ENCODE measurements at regions not wholly inside any gene's neighbourhood (a gene's known extent, or its start where the extent isn't known, plus 50 kb on each side); places are given as distances from the start of the nearest gene placed in this dataset.

DNA sequence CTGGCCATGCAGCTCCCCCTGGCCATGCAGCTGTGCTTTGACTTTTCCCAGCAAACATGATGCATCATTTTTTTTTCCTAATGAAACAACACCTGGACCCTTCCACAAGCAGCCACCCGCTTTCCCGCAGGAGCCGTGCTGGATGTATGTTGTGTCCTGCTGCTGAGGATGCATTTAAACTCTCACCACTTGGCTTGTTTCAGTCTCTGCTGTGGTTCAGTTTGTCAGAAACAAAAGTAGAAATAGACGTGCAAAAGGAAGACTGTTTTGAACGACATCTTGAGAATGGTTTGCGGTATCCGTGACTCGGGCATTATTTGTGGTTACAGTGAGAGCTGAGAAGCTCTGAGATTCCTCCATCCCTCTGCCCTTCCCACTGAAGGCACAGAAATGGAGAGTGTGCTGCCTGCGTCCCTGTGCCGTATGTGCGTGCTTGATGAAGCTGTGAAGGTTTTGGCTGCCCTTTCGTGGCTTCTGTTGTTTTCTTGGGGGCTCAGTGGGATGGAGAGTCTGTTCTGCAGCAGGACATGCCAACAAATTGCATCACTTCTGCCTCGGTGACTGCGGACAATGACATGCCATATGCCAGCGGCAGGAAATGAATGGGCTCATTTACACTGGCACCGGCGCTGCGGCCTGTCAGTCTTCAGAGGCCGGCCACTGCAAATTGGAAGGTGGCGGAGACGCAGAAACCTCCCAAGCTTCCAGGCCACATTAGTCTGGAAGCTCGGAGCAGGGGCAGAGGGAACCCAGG is 417.7 kb upstream of the SALL3 start:
- TF ChIP-seq, protein P1, sequence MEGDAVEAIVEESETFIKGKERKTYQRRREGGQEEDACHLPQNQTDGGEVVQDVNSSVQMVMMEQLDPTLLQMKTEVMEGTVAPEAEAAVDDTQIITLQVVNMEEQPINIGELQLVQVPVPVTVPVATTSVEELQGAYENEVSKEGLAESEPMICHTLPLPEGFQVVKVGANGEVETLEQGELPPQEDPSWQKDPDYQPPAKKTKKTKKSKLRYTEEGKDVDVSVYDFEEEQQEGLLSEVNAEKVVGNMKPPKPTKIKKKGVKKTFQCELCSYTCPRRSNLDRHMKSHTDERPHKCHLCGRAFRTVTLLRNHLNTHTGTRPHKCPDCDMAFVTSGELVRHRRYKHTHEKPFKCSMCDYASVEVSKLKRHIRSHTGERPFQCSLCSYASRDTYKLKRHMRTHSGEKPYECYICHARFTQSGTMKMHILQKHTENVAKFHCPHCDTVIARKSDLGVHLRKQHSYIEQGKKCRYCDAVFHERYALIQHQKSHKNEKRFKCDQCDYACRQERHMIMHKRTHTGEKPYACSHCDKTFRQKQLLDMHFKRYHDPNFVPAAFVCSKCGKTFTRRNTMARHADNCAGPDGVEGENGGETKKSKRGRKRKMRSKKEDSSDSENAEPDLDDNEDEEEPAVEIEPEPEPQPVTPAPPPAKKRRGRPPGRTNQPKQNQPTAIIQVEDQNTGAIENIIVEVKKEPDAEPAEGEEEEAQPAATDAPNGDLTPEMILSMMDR (IDR thresholded peaks at IDR 0.05; ENCODE audit: low read depth, low read length), result no peak
- no peak for DNase-seq (ENCODE audit: extremely low read depth, low read depth)

DNA sequence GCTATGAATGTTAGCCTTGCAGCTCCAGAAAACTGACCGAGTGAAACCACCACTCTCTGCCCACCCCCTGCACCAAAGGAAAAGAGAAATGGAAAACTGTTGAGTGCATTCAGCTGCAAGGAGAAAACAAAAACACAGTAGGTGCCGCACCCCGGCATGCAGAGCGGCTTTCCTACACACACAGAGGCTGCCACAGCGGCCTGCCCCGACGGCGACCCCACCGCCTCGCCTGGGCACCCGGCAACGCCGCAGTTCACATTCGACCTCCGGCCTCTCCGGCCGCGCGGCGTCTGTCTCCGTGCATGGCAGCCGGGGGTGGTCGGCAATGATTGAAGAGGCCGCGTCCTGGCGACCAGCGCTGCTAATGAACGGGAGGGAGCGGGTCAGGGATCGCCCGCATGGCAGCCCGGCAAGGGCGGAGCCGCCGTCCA is 417.1 kb upstream of the SALL3 start:
- no peak for DNase-seq (ENCODE audit: extremely low read depth, low read depth)
- TF ChIP-seq, protein P1 (IDR thresholded peaks at IDR 0.05; ENCODE audit: low read depth, low read length), result no peak

DNA sequence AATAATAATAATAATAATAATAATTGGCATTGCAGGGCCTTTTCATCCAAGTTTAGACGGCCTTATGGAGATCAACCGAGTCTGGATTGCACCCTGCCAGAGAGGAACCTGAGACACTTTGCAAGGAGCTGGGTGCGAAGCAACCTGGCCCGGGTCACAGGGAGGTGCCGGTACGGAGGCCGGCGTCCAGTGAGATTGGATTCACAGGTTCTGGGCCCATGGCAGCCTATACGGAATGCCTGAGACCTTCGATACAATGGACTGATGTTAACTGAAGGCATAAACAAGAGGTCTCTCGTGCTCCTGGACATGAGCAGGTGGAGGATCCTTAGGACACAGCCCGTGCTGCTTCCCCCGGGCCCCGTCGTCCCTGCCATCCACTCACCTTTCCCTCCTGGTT is 416.5 kb upstream of the SALL3 start:
- no peak for DNase-seq (ENCODE audit: extremely low read depth, low read depth)
- TF ChIP-seq, protein P1 (IDR thresholded peaks at IDR 0.05; ENCODE audit: low read depth, low read length), result no peak

DNA sequence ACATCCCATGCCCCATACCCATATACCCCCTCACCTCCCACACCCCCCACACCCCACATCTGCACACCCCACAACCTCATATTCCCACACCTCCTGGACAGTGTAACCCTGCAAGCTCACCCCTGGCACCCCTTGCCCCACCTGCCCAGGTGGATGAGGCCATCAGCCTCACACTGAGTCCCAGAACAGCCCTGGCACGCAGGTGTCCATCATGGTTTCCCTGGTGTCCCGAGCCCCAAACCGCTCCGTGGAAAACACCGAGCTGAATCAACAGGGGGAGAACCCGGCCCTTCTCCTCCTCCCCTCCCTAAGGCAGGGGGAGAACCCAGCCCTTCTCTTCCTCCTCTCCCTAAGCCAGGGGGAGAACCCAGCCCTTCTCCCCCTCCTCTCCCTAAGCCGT is 415.6 kb upstream of the SALL3 start:
- TF ChIP-seq, protein P1 (IDR thresholded peaks at IDR 0.05; ENCODE audit: low read depth, low read length), result no peak
- DNase-seq (ENCODE audit: extremely low read depth, low read depth), result no peak

DNA sequence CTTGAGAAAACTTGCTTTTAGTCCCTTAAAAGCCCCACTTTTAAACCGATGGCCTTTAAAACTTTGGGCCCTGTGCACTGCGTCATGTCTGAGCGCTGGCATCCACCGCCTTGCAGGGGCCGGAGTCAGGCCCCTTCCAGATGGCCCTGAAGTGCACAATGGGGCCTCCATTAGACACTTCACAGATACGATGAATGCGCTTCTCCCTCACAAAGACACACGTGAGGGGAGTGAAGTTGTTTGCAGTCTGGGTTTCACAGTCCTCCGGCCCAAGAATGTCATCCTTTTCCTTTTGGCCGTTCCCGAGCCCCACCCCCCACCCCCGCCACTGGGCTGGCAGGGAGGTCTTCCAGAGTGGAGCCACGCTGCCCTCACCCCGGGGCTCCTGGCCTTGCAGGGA is 415.1 kb upstream of the SALL3 start:
- no peak for DNase-seq (ENCODE audit: extremely low read depth, low read depth)
- TF ChIP-seq, protein P1 (IDR thresholded peaks at IDR 0.05; ENCODE audit: low read depth, low read length), result no peak

DNA sequence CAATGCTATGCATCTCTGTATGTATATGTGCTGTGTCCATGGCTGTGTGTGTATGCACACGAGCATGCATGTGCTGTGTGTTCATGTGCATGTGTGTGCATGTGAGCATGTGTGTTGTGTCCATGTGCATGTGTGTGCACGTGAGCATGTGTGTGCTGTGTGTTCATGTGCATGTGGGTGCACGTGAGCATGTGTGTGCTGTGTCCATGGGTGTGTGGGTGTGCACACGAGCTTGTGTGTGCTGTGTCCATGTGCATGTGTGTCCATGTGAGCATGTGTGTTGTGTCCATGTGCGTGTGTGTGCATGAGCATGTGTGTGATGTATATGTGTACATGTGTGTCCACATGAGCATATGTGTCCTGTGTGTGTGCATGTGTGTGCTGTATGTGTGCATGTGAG is 414.4 kb upstream of the SALL3 start:
- DNase-seq (ENCODE audit: extremely low read depth, low read depth), result no peak
- TF ChIP-seq, protein P1 (IDR thresholded peaks at IDR 0.05; ENCODE audit: low read depth, low read length), result no peak

DNA sequence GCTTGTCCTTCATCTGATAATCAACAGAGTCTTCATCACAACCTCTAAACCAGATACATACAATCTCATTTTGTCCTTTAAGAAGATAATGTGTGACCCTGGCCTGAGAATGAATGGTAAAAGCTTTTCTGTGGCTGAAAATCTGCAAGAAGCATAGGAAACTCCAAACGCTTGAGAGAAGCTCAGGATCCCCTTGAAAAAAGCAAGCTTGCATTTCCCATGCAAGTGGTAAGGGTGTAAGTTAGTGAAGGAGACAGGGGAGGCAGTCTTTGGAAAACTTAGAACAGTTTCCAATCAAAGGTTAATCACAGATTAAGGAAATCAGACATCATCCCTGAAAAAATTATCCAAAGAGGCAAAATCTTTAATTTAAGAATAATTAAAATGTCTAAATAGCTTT is 413.6 kb upstream of the SALL3 start:
- no peak for DNase-seq (ENCODE audit: extremely low read depth, low read depth)
- TF ChIP-seq, protein P1 (IDR thresholded peaks at IDR 0.05; ENCODE audit: low read depth, low read length), result no peak

All from AG09319 (cell line).